HG02588 (cell line): ENCODE measurements at regions not wholly inside any gene's neighbourhood (a gene's known extent, or its start where the extent isn't known, plus 50 kb on each side); places are given as distances from the start of the nearest gene placed in this dataset.
"Not testable (repeated sequence)": the region's sequence is repeated elsewhere in the genome, so short reads cannot be mapped to it uniquely, and the experiment has no call there.

Experiments used
- ATAC-seq: cut with Tn5 transposase; IDR thresholded peaks from one replicate; pipeline ENCODE4 v1.9.1; 2021; ENCODE audit warnings: mild to moderate bottlenecking, moderate library complexity; ENCODE audit not compliant: unreplicated experiment

DNA sequence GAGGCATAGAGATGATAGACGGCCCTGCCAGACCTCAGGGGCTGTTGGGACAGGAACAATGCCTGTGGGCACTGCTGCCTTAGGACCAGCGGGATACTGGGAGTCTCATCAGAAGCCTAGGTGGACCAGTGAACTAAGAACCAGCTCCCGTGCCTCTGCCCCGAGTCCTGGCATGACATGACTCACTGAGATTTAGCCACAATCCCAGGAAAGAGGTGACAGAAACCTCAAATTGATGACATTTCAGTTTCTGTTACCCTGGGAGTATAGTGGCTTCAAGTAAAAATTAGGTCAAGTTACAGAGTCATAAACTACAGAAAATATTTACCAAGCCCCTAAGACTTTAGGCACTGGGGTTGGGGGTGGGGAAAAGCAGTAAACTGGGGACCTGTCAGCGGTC lies 74.6 kb upstream of the GADD45A start:
- peak; percentile 14 for ATAC-seq

DNA sequence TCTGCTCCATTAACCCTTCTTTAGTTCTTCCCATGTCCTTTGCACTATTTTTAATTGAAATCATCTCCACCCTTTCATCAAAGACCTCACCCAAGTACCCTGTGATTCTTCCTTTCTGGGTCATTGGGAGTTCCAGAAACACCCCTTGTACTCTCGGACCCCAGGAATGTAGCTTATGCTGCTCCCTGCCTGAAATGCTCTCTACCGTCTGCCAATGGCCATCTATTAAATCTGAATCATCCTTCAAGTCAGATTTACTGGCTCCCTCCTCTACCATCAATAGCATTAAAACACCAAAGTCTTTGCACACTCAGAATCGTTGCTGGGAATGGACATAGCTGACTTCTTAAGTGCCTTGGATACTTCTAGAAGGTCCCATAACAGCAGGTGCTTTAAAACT lies 73.2 kb upstream of the GADD45A start:
- no peak for ATAC-seq

DNA sequence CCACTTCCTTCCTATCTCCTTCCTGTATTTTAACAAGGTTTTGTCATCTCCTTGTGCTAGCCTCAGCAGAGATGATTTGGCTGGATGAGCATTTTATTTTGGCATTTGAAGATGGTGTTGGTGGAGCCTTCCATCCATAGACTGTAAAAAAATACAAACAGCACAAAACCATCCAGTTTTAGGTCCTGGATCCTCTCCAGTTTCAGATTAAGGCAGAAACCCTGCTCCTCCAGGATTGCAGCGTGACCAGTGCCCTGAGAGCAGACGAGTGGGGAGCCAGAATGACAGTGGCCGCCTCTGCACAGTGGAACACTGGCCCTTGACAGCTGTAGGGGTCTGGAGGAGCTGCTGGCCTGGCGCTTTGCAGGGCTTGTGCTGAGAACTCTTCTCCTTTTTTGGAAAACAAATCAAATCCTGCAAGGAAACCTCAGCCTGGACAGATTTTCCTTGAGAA lies 72.2 kb upstream of the GADD45A start:
- ATAC-seq = no peak

DNA sequence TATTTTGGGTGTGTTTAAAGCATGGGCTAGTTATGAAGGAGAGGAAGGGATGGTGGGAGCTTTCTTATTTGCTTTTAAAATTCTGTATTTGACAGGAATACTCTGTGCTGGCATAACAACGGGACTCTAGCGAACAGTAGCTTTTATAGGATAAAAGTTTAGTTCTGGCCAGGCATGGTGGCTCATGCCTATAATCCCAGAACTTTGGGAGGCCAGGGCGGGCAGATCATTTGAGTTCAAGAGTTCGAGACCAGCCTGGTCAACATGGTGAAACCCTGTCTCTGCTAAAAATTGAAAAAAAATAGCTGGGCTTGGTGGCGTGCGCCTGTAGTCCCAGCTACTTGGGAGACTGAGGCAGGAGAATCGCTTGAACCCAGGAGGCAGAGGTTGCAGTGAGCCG lies 71.5 kb upstream of the GADD45A start:
- not testable (repeated sequence) for ATAC-seq

DNA sequence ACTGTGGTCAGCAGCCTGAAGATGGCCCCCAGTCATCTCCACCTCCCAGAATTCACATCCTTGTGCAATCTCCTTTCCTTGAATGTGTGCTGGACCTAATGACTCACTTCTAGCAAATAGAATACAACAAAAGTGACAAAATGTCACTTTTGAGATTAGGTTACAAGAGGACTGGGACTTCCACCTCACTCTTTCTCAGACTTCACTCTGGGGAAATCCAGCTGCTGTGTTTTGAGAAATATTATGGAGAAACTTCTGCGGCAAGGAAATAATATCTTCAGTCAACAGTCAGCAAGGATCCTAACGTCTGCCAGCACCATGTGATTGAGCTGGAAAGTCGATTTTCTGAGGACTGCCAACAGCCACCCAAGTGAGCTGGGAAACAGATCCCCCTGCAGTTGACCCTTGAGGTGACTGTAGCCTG lies 70.5 kb upstream of the GADD45A start:
- no peak for ATAC-seq

DNA sequence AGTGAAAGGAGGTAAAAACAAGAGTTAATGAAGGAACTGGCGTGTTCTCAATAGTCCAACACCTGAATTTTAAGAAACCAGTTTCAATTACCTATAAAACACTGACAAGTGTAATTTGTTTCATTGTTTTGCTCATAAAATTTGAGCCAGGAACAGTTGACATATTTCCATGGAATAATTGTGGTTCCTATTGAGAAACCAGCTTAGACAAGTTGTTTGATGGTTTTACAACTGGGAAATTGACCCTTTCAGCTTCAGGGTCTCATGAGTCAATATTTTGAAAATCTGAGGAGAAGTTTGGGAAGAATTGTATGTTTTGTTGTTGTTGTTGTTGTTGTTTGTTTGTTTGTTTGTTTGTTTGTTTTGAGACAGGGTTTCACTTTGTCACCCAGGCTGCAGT lies 69.1 kb upstream of the GADD45A start:
- no peak for ATAC-seq

DNA sequence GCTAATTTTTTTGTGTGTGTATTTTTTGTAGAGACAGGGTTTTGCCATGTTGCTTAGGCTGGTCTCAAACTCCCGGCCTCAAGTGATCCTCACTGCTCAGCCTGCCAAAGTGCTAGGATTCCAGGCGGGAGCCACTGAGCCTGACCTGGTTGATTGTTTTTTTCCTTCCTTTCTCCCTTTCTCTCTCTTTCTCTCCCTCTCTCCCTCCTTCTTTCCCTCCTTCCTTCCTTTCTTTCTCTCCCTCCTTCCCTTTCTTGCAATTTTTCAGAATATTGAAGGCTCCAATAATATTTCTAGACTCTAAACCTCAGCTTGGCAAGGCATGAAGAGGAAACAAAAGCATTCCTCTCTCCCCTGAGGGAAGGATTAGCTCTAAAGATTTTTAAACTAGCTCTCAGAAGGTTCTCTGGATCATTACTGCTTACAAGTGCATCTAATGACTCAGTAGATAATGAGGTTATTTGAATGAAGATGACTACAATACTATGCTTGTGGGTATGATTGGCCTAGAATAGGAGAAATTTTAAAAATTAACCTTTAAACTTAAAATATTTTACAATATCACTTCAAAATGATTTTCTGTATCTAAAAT lies 68.5 kb upstream of the GADD45A start:
- no peak for ATAC-seq

DNA sequence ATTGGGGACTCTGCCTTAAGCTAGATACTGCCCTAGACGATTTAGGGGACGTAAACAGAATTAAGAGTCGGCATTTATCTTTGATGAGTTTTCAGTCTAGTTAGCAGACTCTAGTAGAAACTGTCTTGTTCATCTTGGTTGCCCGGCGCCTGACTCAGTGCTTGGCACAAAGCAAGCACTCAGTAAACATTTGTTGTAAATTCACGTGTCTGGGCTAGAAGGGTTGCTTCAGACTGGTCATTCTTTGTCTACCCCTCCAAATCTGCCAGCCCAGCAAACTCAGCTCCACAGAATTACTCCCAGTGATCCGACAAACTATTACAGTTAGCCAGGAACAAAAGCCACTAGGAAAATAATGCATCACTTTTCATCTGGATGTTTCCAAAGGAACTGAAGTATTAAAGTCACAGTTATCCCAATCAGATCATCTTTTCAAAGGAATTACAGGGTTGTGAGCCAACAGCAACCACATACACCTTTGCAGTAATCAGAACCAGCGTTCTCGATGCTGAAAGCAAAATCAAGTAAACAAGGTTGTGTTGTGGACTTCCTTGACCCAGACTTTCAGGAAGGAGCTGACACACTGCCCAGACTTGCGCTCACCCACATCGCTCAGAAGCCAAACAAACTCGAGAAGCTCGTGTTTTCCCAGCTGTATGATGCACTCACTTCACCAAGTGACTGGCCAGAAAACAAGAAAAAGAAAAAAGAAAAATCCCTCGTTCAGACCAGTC lies 66.5 kb upstream of the GADD45A start:
- ATAC-seq = no peak

DNA sequence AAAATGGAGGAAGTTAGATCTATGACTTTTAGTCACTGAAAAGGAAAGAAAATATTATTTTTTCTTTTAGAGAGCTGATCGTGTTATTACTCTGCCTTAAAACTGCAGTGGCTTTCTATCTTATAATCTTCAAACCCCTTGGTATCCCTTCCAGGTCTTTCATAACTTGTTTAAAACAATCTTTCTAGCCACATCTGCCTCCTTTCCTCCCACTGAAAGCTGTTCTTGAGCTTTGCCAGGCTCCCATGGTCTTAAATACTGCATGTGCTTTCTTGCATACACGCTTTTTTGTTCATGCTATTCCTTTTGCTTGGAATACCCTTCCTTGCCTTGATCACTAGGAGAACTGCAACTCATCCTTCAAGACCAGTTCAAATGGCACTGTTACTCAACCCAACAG lies 65.9 kb upstream of the GADD45A start:
- ATAC-seq = no peak

DNA sequence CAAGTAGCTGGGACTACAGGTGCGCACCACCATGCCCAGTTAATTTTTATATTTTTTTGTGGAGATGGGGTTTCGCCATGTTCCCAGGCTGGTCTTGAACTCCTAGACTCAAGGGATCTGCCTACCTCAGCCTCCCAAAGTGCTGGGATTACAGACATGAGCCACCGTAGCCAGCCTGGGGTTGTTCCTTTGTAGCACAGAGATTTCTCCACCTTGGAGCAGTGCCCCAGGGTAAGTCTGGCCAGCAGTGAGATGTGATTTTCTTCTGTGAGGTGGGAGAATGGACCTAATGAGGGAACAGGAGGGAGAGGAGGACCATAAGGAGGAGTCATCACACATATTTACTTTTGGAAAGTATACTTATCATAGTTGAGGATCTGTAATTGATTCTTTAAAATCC lies 61.1 kb upstream of the GADD45A start:
- ATAC-seq = no peak

DNA sequence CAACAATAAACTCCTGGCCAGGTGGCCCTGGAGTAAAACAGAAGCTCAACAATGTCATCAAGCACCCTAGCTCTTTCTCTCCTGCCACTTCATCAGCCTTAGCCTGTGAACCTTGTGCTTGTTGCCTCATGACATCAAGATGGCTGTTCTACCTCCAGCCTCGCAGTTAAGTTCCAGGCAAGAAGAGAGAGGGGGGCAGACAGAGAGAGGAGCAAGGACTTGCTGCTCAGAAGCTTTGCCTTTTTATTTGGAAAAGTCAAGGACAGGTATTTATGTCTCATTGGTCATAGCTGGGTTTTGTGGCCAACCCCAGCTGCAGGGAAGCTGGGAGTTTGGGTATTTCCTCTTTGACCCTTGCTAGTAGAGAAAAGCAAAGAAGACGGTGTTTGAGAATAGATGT lies 60.3 kb upstream of the GADD45A start:
- no peak for ATAC-seq

DNA sequence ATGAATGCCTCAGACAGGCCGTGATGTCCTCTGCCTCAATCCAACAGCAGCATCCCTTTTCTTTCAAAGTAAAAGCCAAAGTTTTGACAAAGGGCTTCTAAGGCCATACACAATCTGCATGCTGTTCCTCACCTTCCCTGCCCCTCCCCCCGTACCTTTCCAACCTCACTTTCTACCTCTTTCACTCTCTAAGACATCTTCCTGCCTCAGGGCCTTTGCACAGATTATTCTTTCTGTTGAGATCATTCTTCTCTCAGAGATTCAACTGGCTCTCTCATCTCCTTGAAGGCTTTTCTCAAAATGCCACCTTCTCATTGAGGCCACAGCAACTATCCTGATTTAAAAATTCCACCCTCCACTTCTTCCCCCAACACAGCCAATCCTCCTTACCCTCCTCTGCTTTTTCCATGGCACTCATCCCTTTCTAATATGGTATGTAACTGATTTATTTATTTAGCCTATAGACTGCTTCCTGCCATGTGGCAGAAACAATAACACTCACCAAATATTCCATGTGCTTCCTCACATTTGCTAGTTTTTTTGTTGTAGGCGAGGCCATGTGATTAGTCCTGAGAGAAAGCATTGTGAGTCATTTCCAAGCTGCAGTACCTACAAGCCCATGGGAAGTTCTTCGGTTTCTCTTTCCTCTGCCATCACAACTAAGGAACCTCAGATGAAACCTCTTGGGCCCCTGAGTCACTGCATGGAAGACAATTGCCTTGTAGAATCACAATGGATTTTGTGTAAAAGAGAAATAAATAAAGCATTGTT lies 58.7 kb upstream of the GADD45A start:
- no peak for ATAC-seq

DNA sequence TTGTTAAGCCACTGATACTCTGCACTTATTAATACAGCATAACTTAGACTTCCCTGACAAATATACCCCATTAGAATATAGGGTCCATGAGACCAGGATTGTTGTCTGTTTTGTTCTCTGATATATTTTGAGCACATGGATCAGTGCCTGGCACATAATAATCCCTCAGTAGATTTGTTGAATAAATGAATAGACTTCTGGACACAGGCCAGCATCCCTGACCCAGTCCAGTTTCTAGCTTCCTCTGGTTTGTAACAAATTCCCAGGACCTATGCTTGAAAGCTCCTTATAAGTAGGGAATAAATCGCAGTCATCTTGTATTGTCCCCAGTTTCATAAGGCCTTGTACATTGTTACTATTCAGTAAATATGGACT lies 58.2 kb upstream of the GADD45A start:
- ATAC-seq = no peak

DNA sequence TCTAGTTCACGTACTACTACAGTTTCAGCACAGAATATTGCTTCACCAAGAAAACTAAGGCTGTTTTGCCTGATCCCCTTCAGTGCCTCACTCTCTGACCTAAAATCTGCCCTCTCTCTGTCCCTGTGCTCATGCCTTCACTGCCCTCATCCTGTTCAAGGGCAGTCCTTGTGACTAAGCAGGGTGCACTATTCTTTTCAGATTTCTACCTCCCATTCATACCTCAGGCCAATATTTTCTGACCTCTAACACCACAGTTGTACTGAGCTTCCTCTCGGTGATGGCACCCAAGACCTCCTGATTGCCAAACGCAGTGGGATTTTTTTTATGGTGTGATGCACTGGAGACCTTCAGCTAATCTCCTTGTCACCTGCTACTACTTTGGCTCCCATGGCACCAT lies 57.7 kb upstream of the GADD45A start:
- ATAC-seq = no peak

DNA sequence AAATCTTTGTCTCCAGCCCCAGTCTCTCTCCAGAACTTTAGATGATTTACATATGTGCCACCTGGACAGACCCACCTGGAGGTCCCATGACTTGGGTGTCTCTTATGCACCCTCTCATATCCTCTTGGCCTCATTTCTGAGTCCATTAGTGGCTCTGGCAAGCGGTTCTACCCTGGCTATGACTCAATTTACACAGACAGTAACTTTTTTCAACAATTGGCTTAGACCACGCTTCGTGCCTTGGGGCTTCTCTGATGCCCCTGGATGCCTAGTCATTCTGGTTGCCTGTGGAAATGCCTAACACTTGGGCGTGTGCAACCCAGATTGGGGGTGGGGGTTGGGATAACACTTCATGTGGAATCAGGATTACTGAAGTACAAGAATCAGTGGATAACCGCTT lies 57.1 kb upstream of the GADD45A start:
- ATAC-seq = no peak

DNA sequence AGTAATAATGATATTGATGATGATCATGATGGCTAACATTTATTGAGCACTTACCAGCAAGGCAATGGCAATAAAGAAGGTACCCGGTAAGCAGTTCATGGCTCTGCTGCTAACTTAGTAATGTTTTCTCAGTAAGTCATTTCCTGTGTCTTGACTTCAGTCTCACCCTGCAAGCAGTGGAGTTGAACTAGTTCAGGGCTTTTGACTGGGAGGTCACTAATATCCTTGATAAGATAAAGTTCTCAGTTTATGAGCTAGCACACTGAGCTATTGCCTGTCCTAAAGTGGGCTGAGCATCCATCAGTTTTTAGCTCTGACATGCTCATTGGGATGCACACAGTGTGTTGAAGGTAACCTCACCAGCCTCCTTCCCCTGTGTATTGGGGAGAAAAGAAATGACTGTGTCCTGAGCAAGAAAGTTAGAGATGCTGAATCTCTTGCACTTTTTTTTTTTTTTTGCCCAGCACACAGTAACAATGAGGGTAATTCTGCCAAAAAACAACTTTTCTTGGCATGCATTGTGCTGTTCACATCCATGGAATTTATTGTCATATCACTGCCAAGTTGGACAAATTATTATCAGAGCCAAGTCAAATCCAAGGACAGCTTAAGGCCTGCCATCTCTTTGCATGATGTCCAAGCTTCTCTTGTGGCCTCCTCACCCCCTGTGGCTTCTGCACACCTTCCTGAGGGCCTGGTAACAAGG lies 55.5 kb upstream of the GADD45A start:
- no peak for ATAC-seq

DNA sequence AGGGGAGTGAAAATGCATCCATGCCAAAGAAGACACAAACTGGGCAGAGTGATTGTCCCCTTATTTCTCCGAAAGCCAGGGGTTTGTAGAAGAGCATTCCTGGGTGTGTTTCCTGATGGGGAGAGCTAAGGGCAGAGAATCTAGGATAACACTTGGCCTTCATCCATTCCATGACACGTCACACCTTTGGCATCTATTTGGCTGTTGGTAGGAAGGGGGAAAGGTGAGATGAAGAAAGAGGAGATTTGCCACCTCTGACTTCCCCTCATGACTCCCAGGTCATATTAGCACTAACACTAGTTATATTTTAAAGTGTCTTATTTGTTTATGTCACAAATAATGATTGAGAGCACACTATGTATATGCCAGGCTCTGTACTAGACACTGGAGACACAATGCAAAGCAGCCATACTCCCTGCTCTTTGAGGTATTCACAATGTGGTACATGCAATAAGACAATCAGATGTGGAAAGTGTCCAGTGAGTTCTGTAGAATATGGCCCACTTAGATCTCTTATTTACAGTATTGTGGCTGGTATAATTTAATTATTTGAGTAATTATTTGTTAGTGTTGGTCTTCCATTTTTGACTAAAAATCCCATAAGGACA lies 54.5 kb upstream of the GADD45A start:
- ATAC-seq = no peak

DNA sequence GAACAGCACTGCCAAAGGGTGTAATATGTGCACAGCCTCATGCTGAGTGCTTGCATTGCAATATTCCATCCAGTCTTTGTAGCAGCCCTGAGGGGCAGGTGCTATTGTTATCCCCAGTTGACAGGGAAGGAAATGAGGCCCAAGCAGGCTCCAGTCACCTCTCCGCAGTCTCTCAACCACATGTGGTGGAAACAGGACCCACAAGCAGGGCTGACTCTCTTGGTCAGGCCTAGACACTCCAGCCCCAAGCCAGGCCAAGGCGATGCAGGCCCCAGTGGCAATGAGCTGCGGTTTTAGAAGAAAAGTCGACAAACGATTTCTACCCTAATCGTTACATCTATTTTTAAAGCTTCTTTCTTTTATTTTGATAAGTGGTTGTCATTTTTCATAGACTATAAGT lies 52.6 kb upstream of the GADD45A start:
- ATAC-seq = no peak

DNA sequence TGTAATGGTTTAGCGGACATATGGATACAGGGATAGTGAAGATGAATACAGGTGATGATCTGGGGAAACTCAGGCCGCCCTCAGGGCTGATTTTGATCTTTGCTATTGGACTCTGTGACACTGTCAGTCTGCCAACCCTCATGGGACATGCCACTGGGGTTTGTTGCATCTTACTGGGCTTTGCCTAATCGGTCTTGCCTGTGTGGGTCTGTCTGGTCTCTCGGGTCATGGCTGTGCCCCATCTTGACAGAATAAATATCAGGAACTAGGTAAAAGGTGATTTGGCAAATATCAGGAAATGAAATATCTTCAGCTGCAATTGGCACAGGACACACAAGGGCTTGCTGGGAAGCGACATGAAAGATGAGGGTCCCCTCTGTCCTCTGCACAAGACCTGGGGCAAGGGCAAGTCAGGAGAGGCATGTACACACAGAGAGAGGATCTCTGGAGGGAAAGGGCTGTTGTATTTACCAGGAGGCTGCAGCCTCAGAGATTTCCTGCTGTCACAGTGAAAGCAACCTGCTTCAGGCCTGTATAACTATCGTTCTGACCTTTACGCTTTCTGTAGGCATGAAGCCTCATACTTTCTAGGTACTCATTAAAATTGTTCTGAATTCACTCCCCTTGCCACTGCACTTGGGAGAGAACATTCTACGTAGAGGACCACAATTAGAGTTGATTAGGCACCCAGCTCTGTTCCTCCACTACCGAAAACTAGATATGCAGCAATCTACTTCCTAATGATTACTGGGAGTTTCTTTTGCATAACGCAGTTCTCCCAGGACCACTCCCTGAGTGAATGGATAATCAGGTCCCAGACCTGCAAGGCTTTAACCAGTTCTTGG lies 52.0 kb upstream of the GADD45A start:
- ATAC-seq = no peak

DNA sequence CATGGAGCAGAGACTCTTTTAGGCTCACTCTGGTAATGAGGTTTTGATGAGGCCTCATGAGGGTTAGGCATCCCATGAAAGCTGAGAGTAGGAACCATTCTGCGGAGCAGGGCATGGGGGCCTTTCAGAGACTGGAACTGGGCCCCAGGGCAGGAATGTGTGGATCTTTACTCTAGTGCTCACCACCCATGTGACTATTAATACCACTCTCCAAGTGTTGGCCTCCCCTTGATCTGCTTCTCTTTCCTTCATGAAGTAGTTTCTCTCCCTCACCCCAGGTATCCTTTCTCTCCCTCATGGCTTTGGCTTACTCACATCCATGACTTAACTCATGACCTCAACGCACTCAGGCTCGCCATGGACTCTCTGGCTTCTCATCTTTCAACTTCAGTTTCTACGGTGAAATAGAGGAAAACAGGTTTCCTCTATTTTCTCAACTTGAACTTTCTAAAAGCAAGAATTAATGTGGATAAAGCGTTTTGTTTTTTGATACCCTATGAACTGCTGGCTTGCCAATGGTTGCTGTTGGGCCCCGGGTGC lies 50.5 kb upstream of the GADD45A start:
- no peak for ATAC-seq
